SK-N-MC (cell line): ENCODE measurements at regions not wholly inside any gene's neighbourhood (a gene's known extent, or its start where the extent isn't known, plus 50 kb on each side); places are given as distances from the start of the nearest gene placed in this dataset.

Experiments
- EZH2 ChIP-seq: fragments of 200-600 bp; sonication (generic); IDR thresholded peaks from one replicate; pipeline ENCODE4 v1.6.1; 2017; ENCODE audit warnings: antibody characterized with exemption
- POLR2AphosphoS5 ChIP-seq: IDR thresholded peaks from 2 replicates; pipeline ENCODE4 v1.6.1; 2012; ENCODE audit warnings: mild to moderate bottlenecking, low read depth, low read length, borderline replicate concordance

GRCh38 chr9:6109571-6109970 is 94.1 kb upstream of the RANBP6 start:
- TF ChIP-seq EZH2 (no peak), POLR2AphosphoS5 (no peak)
